SK-N-SH (cell line): ENCODE measurements at regions not wholly inside any gene's neighbourhood (a gene's known extent, or its start where the extent isn't known, plus 50 kb on each side); places are given as distances from the start of the nearest gene placed in this dataset.

Source experiments
- CTCF ChIA-PET: fragments of 300-600, 350-600 bp; formaldehyde crosslinking; extraction: SDS; loops from one replicate; lab custom pipeline; 2021; lab: Yijun Ruan, JAX
- POLR2A ChIA-PET: fragments of 350-600 bp; sonication (Branson Sonifier 250); formaldehyde crosslinking; extraction: SDS; loops from one replicate; lab custom pipeline; 2020; ENCODE audit warnings: antibody characterized with exemption, inconsistent platforms; lab: Yijun Ruan, JAX
- DNase-seq: peaks from one replicate; pipeline ENCODE4 v3.0.0; 2012
- H2AFZ ChIP-seq: fragments of 200-600 bp; sonication (generic); 2 replicates; pipeline ENCODE4 v1.8.1; 2016; ENCODE audit warnings: antibody characterized with exemption, mild to moderate bottlenecking, low read depth
- H3F3A ChIP-seq: fragments of 200-600 bp; sonication (generic); replicated peaks from 2 replicates; pipeline ENCODE3; 2016; ENCODE audit warnings: antibody characterized with exemption, mild to moderate bottlenecking; ENCODE audit not compliant: insufficient read depth
- H3K27ac ChIP-seq, 2 experiments: fragments of 200-500 bp in 1 of 2; fragments of 200-600 bp in 1 of 2; sonication (Bioruptor generic) in 1 of 2; sonication (generic), shearing (Covaris generic) in 1 of 2; 2 replicates each; pipeline versions ENCODE4 v1.5.1 to v1.6.1; 2014 to 2016; ENCODE audit warnings: low read depth in 2 of 2, inconsistent platforms in 1 of 2, low read length in 1 of 2, mild to moderate bottlenecking in 1 of 2, mixed read lengths in 1 of 2
- H3K27me3 ChIP-seq: fragments of 200-600 bp; sonication (generic), shearing (Covaris generic); 2 replicates; pipeline ENCODE4 v1.6.1; 2016; ENCODE audit warnings: mixed run types; ENCODE audit not compliant: insufficient read depth
- H3K36me3 ChIP-seq, 2 experiments: fragments of 200-500 bp in 1 of 2; fragments of 200-600 bp in 1 of 2; sonication (Bioruptor generic) in 1 of 2; sonication (generic) in 1 of 2; replicated peaks in 1 of 2; 2 replicates each; pipeline versions ENCODE3 to v1.5.1; 2014 to 2016; ENCODE audit warnings: low read length in 1 of 2, mild to moderate bottlenecking in 1 of 2; ENCODE audit not compliant: insufficient read depth in 2 of 2, control insufficient read depth in 1 of 2
- H3K4me1 ChIP-seq, 2 experiments: fragments of 200-500 bp in 1 of 2; fragments of 200-600 bp in 1 of 2; sonication (Bioruptor generic) in 1 of 2; sonication (generic), shearing (Covaris generic) in 1 of 2; 2 replicates each; pipeline versions ENCODE4 v1.5.1 to v1.6.1; 2014 to 2016; ENCODE audit warnings: low read depth in 1 of 2, low read length in 1 of 2, mixed run types in 1 of 2; ENCODE audit not compliant: insufficient read depth in 2 of 2, control insufficient read depth in 1 of 2
- H3K4me2 ChIP-seq: fragments of 200-600 bp; sonication (generic), shearing (Covaris generic); 2 replicates; pipeline ENCODE4 v1.6.1; 2017; ENCODE audit warnings: mixed run types
- H3K4me3 ChIP-seq, 2 experiments: fragments of 200-500 bp in 1 of 2; fragments of 200-600 bp in 1 of 2; sonication (Bioruptor generic) in 1 of 2; sonication (generic), shearing (Covaris generic) in 1 of 2; 2 replicates each; pipeline versions ENCODE4 v1.5.1 to v1.8.1; 2014 to 2016; ENCODE audit warnings: low read depth in 2 of 2, inconsistent platforms in 1 of 2, low read length in 1 of 2, mild to moderate bottlenecking in 1 of 2, mixed read lengths in 1 of 2, moderate library complexity in 1 of 2
- H3K79me2 ChIP-seq: fragments of 200-600 bp; sonication (generic); 2 replicates; pipeline ENCODE4 v1.8.1; 2017; ENCODE audit warnings: mild to moderate bottlenecking; ENCODE audit not compliant: insufficient read depth
- H3K9ac ChIP-seq: fragments of 200-600 bp; sonication (generic); 2 replicates; pipeline ENCODE4 v1.6.1; 2017; ENCODE audit warnings: mixed run types
- H3K9me2 ChIP-seq: fragments of 200-600 bp; sonication (generic); 2 replicates; pipeline ENCODE4 v1.6.1; 2017; ENCODE audit warnings: mixed run types
- H3K9me3 ChIP-seq: fragments of 200-600 bp; sonication (generic); 2 replicates; pipeline ENCODE4 v1.6.1; 2017; ENCODE audit warnings: mixed run types, mild to moderate bottlenecking, moderate library complexity
- H4K20me1 ChIP-seq: fragments of 200-600 bp; sonication (generic); 2 replicates; pipeline ENCODE4 v1.6.1; 2017; ENCODE audit warnings: mild to moderate bottlenecking, mixed run types; ENCODE audit not compliant: insufficient read depth
- CTCF ChIP-seq: fragments of 200-600 bp; sonication (generic); IDR thresholded peaks from 2 replicates; pipeline ENCODE4 v1.6.1; 2017; ENCODE audit warnings: antibody characterized with exemption, mild to moderate bottlenecking, moderate library complexity
- FOXM1 ChIP-seq: IDR thresholded peaks from 2 replicates; pipeline ENCODE4 v1.4.0; 2012; ENCODE audit warnings: low read depth, mild to moderate bottlenecking
- IRF3 ChIP-seq: fragments of 150-350 bp; IDR thresholded peaks from 2 replicates; pipeline ENCODE4 v1.6.1; 2016; ENCODE audit warnings: mild to moderate bottlenecking, low read depth, low read length
- MEF2A ChIP-seq: IDR thresholded peaks from 2 replicates; pipeline ENCODE4 v1.4.0; 2012; ENCODE audit warnings: low read depth, borderline replicate concordance
- NFIC ChIP-seq: IDR thresholded peaks from 2 replicates; pipeline ENCODE4 v1.4.0; 2012; ENCODE audit warnings: borderline replicate concordance
- POLR2AphosphoS5 ChIP-seq: IDR thresholded peaks from 2 replicates; pipeline ENCODE4 v1.6.1; 2012; ENCODE audit warnings: low read depth, low read length
- RAD21 ChIP-seq: IDR thresholded peaks from 2 replicates; pipeline ENCODE4 v1.6.1; 2012; ENCODE audit warnings: mild to moderate bottlenecking, low read length
- REST ChIP-seq: IDR thresholded peaks from 2 replicates; pipeline ENCODE4 v1.6.1; 2012; ENCODE audit warnings: mild to moderate bottlenecking, low read depth, low read length, moderate library complexity
- RFX5 ChIP-seq: IDR thresholded peaks from 2 replicates; pipeline ENCODE4 v1.6.1; 2012; ENCODE audit warnings: mild to moderate bottlenecking, improper control_type of control experiment, low read length
- RXRA ChIP-seq: IDR thresholded peaks from 2 replicates; pipeline ENCODE4 v1.4.0; 2012; ENCODE audit warnings: low read depth, mild to moderate bottlenecking, borderline replicate concordance
- SMC3 ChIP-seq: IDR thresholded peaks from 2 replicates; pipeline ENCODE4 v1.6.1; 2012; ENCODE audit warnings: low read depth, low read length, improper control_type of control experiment
- USF2 ChIP-seq: fragments of 150-350 bp; IDR thresholded peaks from 2 replicates; pipeline ENCODE4 v1.6.1; 2017; ENCODE audit warnings: antibody characterized with exemption, low read length, low read depth, borderline replicate concordance
- YY1 ChIP-seq: IDR thresholded peaks from 2 replicates; pipeline ENCODE4 v1.4.0; 2012; ENCODE audit warnings: low read depth, mild to moderate bottlenecking
- ZBTB33 ChIP-seq: IDR thresholded peaks from 2 replicates; pipeline ENCODE4 v1.4.0; 2012; ENCODE audit warnings: low read depth, borderline replicate concordance
- WGBS: methylation state at CpG from one replicate; pipeline ENCODE4 v1.1.6; 2017; ENCODE audit warnings: low lambda C conversion rate; 5-methylcytosine and 5-hydroxymethylcytosine counted together

- TF ChIP-seq CTCF (no peak), RXRA (no peak)
These were observed 103.2 kb upstream of the IQSEC1 start (continued) for GRCh38 chr3:13176445-13176844.

- no peak for DNase-seq
- Histone ChIP-seq H3K36me3 (no peaks in the 10 kb centered on the region), H3K9me2 (no peaks in the 10 kb centered on the region), H3K27ac (no peak overlapping the region), H3K4me2 (no peak overlapping the region), H3F3A (no peaks in the 10 kb centered on the region), H3K4me1 (no peaks in the 10 kb centered on the region), H3K9me3 (no peaks in the 10 kb centered on the region), H4K20me1 (no peaks in the 10 kb centered on the region), H2AFZ (no peak overlapping the region), H3K27me3 (no peaks in the 10 kb centered on the region; the same call in 1 of the 2 replicates), H3K79me2 (no peaks in the 10 kb centered on the region), H3K9ac (no peak overlapping the region), H3K4me3 (no peak overlapping the region)
- 61% methylated on average over 6 of the region's 6 CpGs for WGBS
- ChIA-PET CTCF (interaction anchor here (2.6 kb wide), 1 partner anchor 19 kb away, joined by 6 read pairs; no protein-coding TSS in a partner anchor), POLR2A (no interaction called here)
- TF ChIP-seq USF2, result no peak
- no peak for TF ChIP-seq YY1
- no peak for TF ChIP-seq FOXM1
- TF ChIP-seq NFIC, result no peak
- TF ChIP-seq REST, result no peak
- TF ChIP-seq RFX5, result no peak
- no peak for TF ChIP-seq IRF3
- TF ChIP-seq POLR2AphosphoS5, result no peak
- TF ChIP-seq MEF2A, result no peak
- no peak for TF ChIP-seq SMC3
- no peak for TF ChIP-seq RAD21
- no peak for TF ChIP-seq ZBTB33
These were observed 101.5 kb upstream of the IQSEC1 start for GRCh38 chr3:13174803-13175135.
